Stimulated activated CD4-positive, alpha-beta T cell treated with anti-CD3 and anti-CD28 coated beads, TNF-alpha, amount 100 ng/mL, for 48 hours (primary cell): ENCODE measurements at regions not wholly inside any gene's neighbourhood (a gene's known extent, or its start where the extent isn't known, plus 50 kb on each side); places are given as distances from the start of the nearest gene placed in this dataset.

ENCODE experiments used
- DNase-seq, 3 donors: peaks; one replicate each; pipeline ENCODE4 v3.0.0-alpha.2; 2020; ENCODE audit warnings: low read depth in 3 of 3

GRCh38 chr11:70535191-70535971 is 137.1 kb downstream of the CTTN start:
- DNase-seq, result no peak

GRCh38 chr11:70536051-70536877 is 137.9 kb downstream of the CTTN start:
- DNase-seq, result no peak

GRCh38 chr11:70537576-70538571 is 139.5 kb downstream of the CTTN start:
- DNase-seq, result no peak

GRCh38 chr11:70538641-70539359 is 140.5 kb downstream of the CTTN start:
- DNase-seq, result no peak

GRCh38 chr11:70539360-70540095 is 141.2 kb downstream of the CTTN start:
- no peak for DNase-seq

- no peak for DNase-seq
Observed at GRCh38 chr11:70540196-70540595, 141.9 kb downstream of the CTTN start.

- DNase-seq, result no peak
Observed at GRCh38 chr11:70541176-70541575, 142.8 kb downstream of the CTTN start.

GRCh38 chr11:70541699-70542098 is 143.4 kb downstream of the CTTN start:
- no peak for DNase-seq

- DNase-seq, result no peak
Observed at GRCh38 chr11:70542406-70542805, 144.1 kb downstream of the CTTN start.

- no peak for DNase-seq
Observed at GRCh38 chr11:70542811-70543210, 144.5 kb downstream of the CTTN start.

- DNase-seq, result no peak
Observed at GRCh38 chr11:70543611-70544010, 145.3 kb downstream of the CTTN start.

GRCh38 chr11:70544067-70544773 is 145.9 kb downstream of the CTTN start:
- no peak for DNase-seq

- DNase-seq, result no peak
Observed at GRCh38 chr11:70544774-70545609, 146.7 kb downstream of the CTTN start.

GRCh38 chr11:70545610-70545912 is 147.2 kb downstream of the CTTN start:
- DNase-seq, result no peak

- no peak for DNase-seq
Observed at GRCh38 chr11:70546191-70546940, 148.0 kb downstream of the CTTN start.

GRCh38 chr11:70547386-70547785 is 149.1 kb downstream of the CTTN start:
- DNase-seq, result no peak

GRCh38 chr11:70547821-70548670 is 149.7 kb downstream of the CTTN start:
- no peak for DNase-seq
